NCI-H526 (cell line): ENCODE measurements at regions not wholly inside any gene's neighbourhood (a gene's known extent, or its start where the extent isn't known, plus 50 kb on each side); places are given as distances from the start of the nearest gene placed in this dataset.

Source experiments
- DNase-seq, 2 experiments: peaks; one replicate each; lab custom pipeline; 2025; lab: John Stamatoyannopoulos, UW

- no peak for DNase-seq
Measured at GRCh38 chrX:116526010-116526409, 63.2 kb upstream of the CT83 start.

- DNase-seq = peak in 1 of 2 experiments; percentile 4
Measured at GRCh38 chrX:116520280-116520679, 57.5 kb upstream of the CT83 start.
